Mammary epithelial cell (primary cell): ENCODE measurements at regions not wholly inside any gene's neighbourhood (a gene's known extent, or its start where the extent isn't known, plus 50 kb on each side); places are given as distances from the start of the nearest gene placed in this dataset.

Experiments used
- CTCF ChIP-seq, 2 donors: IDR thresholded peaks in 1 of 2; conservative IDR thresholded peaks in 1 of 2; 2 replicates each; pipeline ENCODE4 v1.5.1; 2011 to 2012; ENCODE audit warnings: inconsistent platforms in 2 of 2, low read length in 2 of 2, mild to moderate bottlenecking in 2 of 2, control low read depth in 1 of 2, low read depth in 1 of 2; ENCODE audit not compliant: insufficient read depth in 1 of 2; ENCODE audit errors: extremely low read depth in 1 of 2
- EZH2 ChIP-seq: IDR thresholded peaks from 2 replicates; pipeline ENCODE4 v1.6.1; 2012; ENCODE audit warnings: low read length, inconsistent platforms, borderline replicate concordance

- TF ChIP-seq CTCF (conservative IDR thresholded peaks at IDR 0.05 in 1 of 2, IDR thresholded peaks at IDR 0.05 in 1 of 2; ENCODE audit: extremely low read depth in 1 of 2, insufficient read depth in 1 of 2, low read depth in 1 of 2, low read length in 2 of 2) (no peak), EZH2 (no peak)
These were observed 65.9 kb upstream of the SPOPL start for GRCh38 chr2:138435701-138436100.
